ENCODE measurements at regions not wholly inside any gene's neighbourhood (a gene's known extent, or its start where the extent isn't known, plus 50 kb on each side); places are given as distances from the start of the nearest gene placed in this dataset.
"Not testable (repeated sequence)": the region's sequence is repeated elsewhere in the genome, so short reads cannot be mapped to it uniquely, and the experiment has no call there.

GRCh38 chr12:124160097-124160756, 134.7 kb upstream of the RFLNA start:
- Histone ChIP-seq H3K4me3 (ENCODE audit: control insufficient read depth in 2 of 3, extremely low read depth in 1 of 3, insufficient read depth in 2 of 3, low read depth in 1 of 3, low read length in 3 of 3) (no peak overlapping the region), H3K9me3 (ENCODE audit: control insufficient read depth, low read depth, low read length) (no peaks in the 10 kb centered on the region), H2AFZ (ENCODE audit: control insufficient read depth, low read length) (no peak overlapping the region), H3K4me2 (ENCODE audit: control insufficient read depth, extremely low read depth, insufficient read depth, low read depth, low read length) (no peak overlapping the region), H3K9me1 (ENCODE audit: control insufficient read depth, extremely low read depth, insufficient read depth, low read length) (no peaks in the 10 kb centered on the region), H3K27ac (ENCODE audit: control insufficient read depth, insufficient read depth, low read length) (no peak overlapping the region), H3K36me3 (ENCODE audit: control insufficient read depth in 2 of 2, extremely low read depth in 1 of 2, insufficient read depth in 2 of 2, low read length in 2 of 2) (no peaks in the 10 kb centered on the region), H3K27me3 (ENCODE audit: control insufficient read depth, extremely low read depth, insufficient read depth, low read length) (peaks cover 4% of the 10 kb centered on the region), H3K9ac (ENCODE audit: control insufficient read depth, extremely low read depth, insufficient read depth, low read length) (no peak overlapping the region), H4K20me1 (ENCODE audit: control insufficient read depth, extremely low read depth, insufficient read depth, low read length) (no peaks in the 10 kb centered on the region), H3K79me2 (ENCODE audit: control insufficient read depth, insufficient read depth, low read length) (no peaks in the 10 kb centered on the region), H3K4me1 (ENCODE audit: control insufficient read depth, extremely low read depth, insufficient read depth, low read length) (no peaks in the 10 kb centered on the region)
- FAIRE-seq (no peak), DNase-seq (ENCODE audit: low read depth, low spot score) (no peak)
- TF ChIP-seq EZH2 (IDR thresholded peaks at IDR 0.05; ENCODE audit: low read length) (no peak), CTCF (optimal IDR thresholded peaks at IDR 0.05 in 1 of 3, IDR thresholded peaks at IDR 0.05 in 1 of 3, conservative IDR thresholded peaks at IDR 0.05 in 1 of 3; ENCODE audit: extremely low read depth in 1 of 3, insufficient read depth in 2 of 3, low read length in 3 of 3) (no peak)
- dilution Hi-C loops (cut with MboI; ENCODE audit: extremely low pct_ligation_motif_present, low sequenced_read_pairs): no loop called here

GRCh38 chr12:124161402-124161801, 133.5 kb upstream of the RFLNA start:
- H2AFZ ChIP-seq (ENCODE audit: control insufficient read depth, low read length); H3K9me1 ChIP-seq (ENCODE audit: control insufficient read depth, extremely low read depth, insufficient read depth, low read length); H3K79me2 ChIP-seq (ENCODE audit: control insufficient read depth, insufficient read depth, low read length); H3K9me3 ChIP-seq (ENCODE audit: control insufficient read depth, low read depth, low read length); H3K36me3 ChIP-seq (ENCODE audit: control insufficient read depth in 2 of 2, extremely low read depth in 1 of 2, insufficient read depth in 2 of 2, low read length in 2 of 2); H3K4me2 ChIP-seq (ENCODE audit: control insufficient read depth, extremely low read depth, insufficient read depth, low read depth, low read length); DNase-seq (ENCODE audit: low read depth, low spot score); FAIRE-seq; H3K4me3 ChIP-seq (ENCODE audit: control insufficient read depth in 2 of 3, extremely low read depth in 1 of 3, insufficient read depth in 2 of 3, low read depth in 1 of 3, low read length in 3 of 3); H3K9ac ChIP-seq (ENCODE audit: control insufficient read depth, extremely low read depth, insufficient read depth, low read length); H4K20me1 ChIP-seq (ENCODE audit: control insufficient read depth, extremely low read depth, insufficient read depth, low read length); dilution Hi-C loops (cut with MboI; ENCODE audit: extremely low pct_ligation_motif_present, low sequenced_read_pairs); H3K27me3 ChIP-seq (ENCODE audit: control insufficient read depth, extremely low read depth, insufficient read depth, low read length); H3K4me1 ChIP-seq (ENCODE audit: control insufficient read depth, extremely low read depth, insufficient read depth, low read length); H3K27ac ChIP-seq (ENCODE audit: control insufficient read depth, insufficient read depth, low read length): not testable (repeated sequence)

Measured in keratinocyte (primary cell).